ENCODE measurements at regions not wholly inside any gene's neighbourhood (a gene's known extent, or its start where the extent isn't known, plus 50 kb on each side); places are given as distances from the start of the nearest gene placed in this dataset.

DNA sequence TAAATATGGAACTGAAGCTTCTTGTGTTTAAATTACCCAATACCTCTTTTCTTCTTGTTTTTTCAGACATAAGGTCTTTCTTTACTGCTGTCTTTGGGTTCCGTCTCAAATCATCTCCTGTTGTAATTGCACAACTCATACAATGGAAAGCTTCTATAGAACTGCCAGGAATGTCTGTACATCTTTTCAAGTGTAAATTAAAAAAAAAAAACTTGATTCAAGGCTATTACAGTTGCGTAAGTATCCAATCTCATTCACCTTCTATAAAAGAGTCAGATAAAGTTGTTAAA, 243.5 kb downstream of the ICE1 start:
- ATAC-seq (ENCODE audit: low FRiP score): no peak

DNA sequence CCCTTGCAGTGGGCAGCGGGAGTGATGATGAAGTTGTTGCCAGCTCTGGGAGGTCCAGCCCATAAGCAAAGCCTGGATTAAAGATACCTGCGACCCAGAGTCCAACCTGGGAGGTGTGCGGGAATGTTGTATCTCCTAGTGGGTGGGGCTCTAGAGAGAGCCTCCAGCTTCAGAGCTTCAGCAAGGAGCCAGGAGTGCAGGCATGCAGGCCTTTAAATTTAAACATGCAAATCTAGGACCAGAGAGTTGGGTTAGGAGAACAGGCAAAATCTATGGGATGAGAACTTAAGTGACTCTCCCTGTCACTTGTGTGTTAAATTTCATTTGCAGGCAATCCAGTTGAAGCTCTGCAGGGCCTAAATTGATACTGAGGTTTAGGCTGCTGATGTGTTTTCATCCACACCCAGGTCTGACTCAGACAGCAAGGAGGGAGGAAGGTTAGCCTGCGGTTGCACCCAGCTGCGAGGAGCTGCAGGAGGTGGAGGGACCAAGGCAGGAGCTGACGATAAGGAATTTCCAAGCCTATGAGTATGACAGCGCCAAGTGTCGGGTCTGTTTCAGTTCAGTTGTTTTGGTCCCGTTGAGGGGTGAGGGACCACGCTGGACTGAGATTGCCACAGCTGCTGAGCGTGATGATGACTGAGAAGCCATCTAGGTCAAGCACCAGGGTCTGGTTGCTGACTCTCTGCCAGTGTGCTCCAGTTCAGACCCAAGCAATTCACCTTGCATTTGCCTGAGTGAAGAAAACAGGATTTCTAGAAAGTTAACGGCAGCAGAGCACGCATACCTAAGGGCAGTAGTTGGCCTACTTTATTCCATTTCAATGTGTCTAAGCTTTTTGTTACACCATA, 243.0 kb downstream of the ICE1 start:
- intact Hi-C loops (cut with DNase I): no loop called here
- H3K4me1 ChIP-seq (ENCODE audit: control insufficient read depth in 1 of 2, insufficient read depth in 2 of 2, low read length in 2 of 2): no peaks in the 10 kb centered on the region
- H3K27me3 ChIP-seq (ENCODE audit: control insufficient read depth in 1 of 2, insufficient read depth in 2 of 2, low read length in 1 of 2): no peaks in the 10 kb centered on the region
- no peak for ATAC-seq (ENCODE audit: low FRiP score)
- no peak overlapping the region for H3K27ac ChIP-seq (ENCODE audit: low read depth in 1 of 2, low read length in 2 of 2)
- no peaks in the 10 kb centered on the region for H3K9me3 ChIP-seq (ENCODE audit: control insufficient read depth, low read length)
- WGBS, 2 donors: 94 to 96% methylated on average over 13 of the region's 13 CpGs
- DNase-seq: no peak
- no peaks in the 10 kb centered on the region for H3K36me3 ChIP-seq (ENCODE audit: control insufficient read depth in 1 of 2, insufficient read depth in 2 of 2, low read length in 1 of 2)
- no peak overlapping the region for H3K4me3 ChIP-seq (ENCODE audit: low read length in 2 of 2)

More for the DNA sequence above, 243.5 kb downstream of the ICE1 start:
- no peak overlapping the region for H3K4me3 ChIP-seq (ENCODE audit: low read length in 2 of 2)
- WGBS, 2 donors: 97 to 100% methylated on average over 2 of the region's 2 CpGs
- H3K36me3 ChIP-seq (ENCODE audit: control insufficient read depth in 1 of 2, insufficient read depth in 2 of 2, low read length in 1 of 2): no peaks in the 10 kb centered on the region
- H3K4me1 ChIP-seq (ENCODE audit: control insufficient read depth in 1 of 2, insufficient read depth in 2 of 2, low read length in 2 of 2): no peaks in the 10 kb centered on the region
- intact Hi-C loops (cut with DNase I): no loop called here
- H3K9me3 ChIP-seq (ENCODE audit: control insufficient read depth, low read length): no peaks in the 10 kb centered on the region
- no peak overlapping the region for H3K27ac ChIP-seq (ENCODE audit: low read depth in 1 of 2, low read length in 2 of 2)
- no peaks in the 10 kb centered on the region for H3K27me3 ChIP-seq (ENCODE audit: control insufficient read depth in 1 of 2, insufficient read depth in 2 of 2, low read length in 1 of 2)
- DNase-seq: no peak

DNA sequence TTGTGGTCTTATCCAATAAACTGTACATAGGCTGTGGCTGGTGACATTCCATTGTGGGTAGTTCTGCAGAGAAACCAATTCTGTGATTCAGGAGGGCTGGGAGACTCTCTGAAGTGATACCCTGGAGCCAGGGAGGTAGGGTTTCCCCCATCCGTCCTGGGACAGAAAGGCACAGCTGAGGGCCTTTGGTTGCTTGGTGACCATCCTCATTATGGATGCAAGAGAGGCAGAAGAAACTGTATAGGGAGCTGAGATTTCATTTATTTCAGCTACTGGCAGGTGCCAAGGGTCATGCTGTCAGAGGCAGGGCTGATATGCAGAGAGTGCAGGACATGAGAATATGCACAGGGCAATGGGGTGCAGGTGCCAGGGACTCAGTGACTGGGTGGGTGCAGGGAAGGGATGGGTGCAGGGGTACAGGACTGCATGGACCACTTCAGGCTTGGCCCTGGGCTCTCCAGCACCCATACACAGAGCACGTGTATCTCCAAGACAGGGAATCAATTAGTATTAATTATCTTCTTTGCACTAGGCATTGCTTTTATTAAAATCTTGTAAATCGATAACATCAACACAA, 236.5 kb downstream of the ICE1 start:
- intact Hi-C loops (cut with DNase I): loop anchor here (10.0 kb wide), 2 partner anchors 164 to 234 kb away; partner anchors contain the start of gene ICE1 (in 1 of the 2)
- DNase-seq: no peak
- Histone ChIP-seq H3K27me3 (ENCODE audit: control insufficient read depth in 1 of 2, insufficient read depth in 2 of 2, low read length in 1 of 2) (no peaks in the 10 kb centered on the region), H3K27ac (ENCODE audit: low read depth in 1 of 2, low read length in 2 of 2) (peak overlapping the region in 1 of 2 donors; percentile 69), H3K4me1 (ENCODE audit: control insufficient read depth in 1 of 2, insufficient read depth in 2 of 2, low read length in 2 of 2) (no peaks in the 10 kb centered on the region), H3K4me3 (ENCODE audit: low read length in 2 of 2) (no peak overlapping the region), H3K36me3 (ENCODE audit: control insufficient read depth in 1 of 2, insufficient read depth in 2 of 2, low read length in 1 of 2) (no peaks in the 10 kb centered on the region), H3K9me3 (ENCODE audit: control insufficient read depth, low read length) (no peaks in the 10 kb centered on the region)
- no peak for ATAC-seq (ENCODE audit: low FRiP score)
- 70 to 71% methylated on average over 3 of the region's 3 CpGs for WGBS, 2 donors

DNA sequence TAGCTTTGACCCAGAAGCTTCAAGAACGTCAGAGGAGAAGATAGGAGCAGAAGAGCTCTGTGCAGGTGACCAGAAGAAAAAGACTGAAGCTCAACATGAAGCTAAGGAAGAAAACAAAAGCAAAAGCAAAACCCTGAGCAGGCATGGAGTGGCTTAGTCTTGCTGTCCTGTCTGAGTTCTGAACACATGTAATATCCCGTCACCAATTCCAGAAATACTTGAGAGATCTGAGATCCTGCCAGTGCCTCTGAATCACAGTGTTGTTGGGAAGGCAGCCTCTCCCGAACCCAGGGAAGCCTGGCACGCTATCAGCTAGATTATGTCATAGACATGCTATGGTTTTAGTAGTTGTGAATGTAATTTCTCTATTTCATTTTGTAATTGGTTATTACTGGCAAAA, 235.7 kb downstream of the ICE1 start:
- intact Hi-C loops (cut with DNase I): loop anchor here (10.0 kb wide), 2 partner anchors 163 to 233 kb away; partner anchors contain the start of gene ICE1 (in 1 of the 2)
- H3K27me3 ChIP-seq (ENCODE audit: control insufficient read depth in 1 of 2, insufficient read depth in 2 of 2, low read length in 1 of 2): no peaks in the 10 kb centered on the region
- peak overlapping the region; percentile 52 to 97 for H3K4me3 ChIP-seq (ENCODE audit: low read length in 2 of 2)
- ATAC-seq (ENCODE audit: low FRiP score) (peak; percentile 89), DNase-seq (peak; percentile 79 to 80)
- no peaks in the 10 kb centered on the region for H3K9me3 ChIP-seq (ENCODE audit: control insufficient read depth, low read length)
- peak overlapping the region in 1 of 2 donors; percentile 86 for H3K27ac ChIP-seq (ENCODE audit: low read depth in 1 of 2, low read length in 2 of 2)
- WGBS, 2 donors: 4 to 5% methylated on average over 4 of the region's 4 CpGs
- H3K36me3 ChIP-seq (ENCODE audit: control insufficient read depth in 1 of 2, insufficient read depth in 2 of 2, low read length in 1 of 2): no peaks in the 10 kb centered on the region
- H3K4me1 ChIP-seq (ENCODE audit: control insufficient read depth in 1 of 2, insufficient read depth in 2 of 2, low read length in 2 of 2): no peaks in the 10 kb centered on the region

DNA sequence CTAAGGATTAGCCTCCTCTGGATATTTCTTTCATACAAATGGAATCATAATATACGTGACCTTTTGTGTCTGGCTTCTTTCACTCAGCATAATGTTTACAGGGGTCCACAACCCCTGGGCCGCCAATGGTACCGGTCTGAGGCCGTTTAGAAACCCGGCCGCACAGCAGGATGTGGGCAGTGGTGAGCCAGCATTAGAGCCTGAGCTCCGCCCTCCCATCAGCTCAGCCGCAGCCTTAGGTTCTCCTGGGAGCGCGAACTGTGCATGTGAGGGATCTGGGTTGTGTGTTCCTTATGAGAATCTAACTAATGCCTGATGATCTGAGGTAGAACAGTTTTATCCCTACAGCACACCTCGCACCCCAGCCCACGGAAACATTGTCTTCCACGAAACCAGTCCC, 229.7 kb downstream of the ICE1 start:
- Histone ChIP-seq H3K36me3 (ENCODE audit: control insufficient read depth in 1 of 2, insufficient read depth in 2 of 2, low read length in 1 of 2) (no peaks in the 10 kb centered on the region), H3K27ac (ENCODE audit: low read depth in 1 of 2, low read length in 2 of 2) (no peak overlapping the region), H3K27me3 (ENCODE audit: control insufficient read depth in 1 of 2, insufficient read depth in 2 of 2, low read length in 1 of 2) (no peaks in the 10 kb centered on the region), H3K9me3 (ENCODE audit: control insufficient read depth, low read length) (no peaks in the 10 kb centered on the region), H3K4me3 (ENCODE audit: low read length in 2 of 2) (no peak overlapping the region), H3K4me1 (ENCODE audit: control insufficient read depth in 1 of 2, insufficient read depth in 2 of 2, low read length in 2 of 2) (no peaks in the 10 kb centered on the region)
- ATAC-seq (ENCODE audit: low FRiP score) (no peak), DNase-seq (no peak)
- intact Hi-C loops (cut with DNase I): loop anchor here (10.0 kb wide), 2 partner anchors 157 to 227 kb away; partner anchors contain the start of gene ICE1 (in 1 of the 2)
- 86 to 93% methylated on average over 13 of the region's 13 CpGs for WGBS, 2 donors

DNA sequence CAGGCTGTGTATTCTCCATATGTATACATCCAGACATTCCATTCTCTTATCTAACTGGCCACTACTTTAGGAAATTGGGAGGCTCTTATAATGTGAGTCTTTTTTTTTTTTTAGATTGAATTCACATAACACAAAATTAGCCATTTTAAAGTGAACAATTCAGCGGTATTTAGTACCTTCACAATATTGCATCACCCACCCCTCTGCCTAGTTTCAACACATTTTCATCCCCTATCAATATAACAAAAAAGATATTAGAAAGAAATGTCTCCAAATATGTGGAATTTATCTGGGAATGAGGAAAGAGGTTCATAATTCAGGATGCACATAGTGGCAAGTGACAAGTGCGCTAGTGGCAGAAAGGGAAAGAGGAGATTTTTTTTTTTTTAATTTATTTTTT, 228.5 kb downstream of the ICE1 start:
- Histone ChIP-seq H3K4me3 (ENCODE audit: low read length in 2 of 2) (no peak overlapping the region), H3K36me3 (ENCODE audit: control insufficient read depth in 1 of 2, insufficient read depth in 2 of 2, low read length in 1 of 2) (no peaks in the 10 kb centered on the region), H3K4me1 (ENCODE audit: control insufficient read depth in 1 of 2, insufficient read depth in 2 of 2, low read length in 2 of 2) (no peaks in the 10 kb centered on the region), H3K9me3 (ENCODE audit: control insufficient read depth, low read length) (no peaks in the 10 kb centered on the region), H3K27me3 (ENCODE audit: control insufficient read depth in 1 of 2, insufficient read depth in 2 of 2, low read length in 1 of 2) (no peaks in the 10 kb centered on the region), H3K27ac (ENCODE audit: low read depth in 1 of 2, low read length in 2 of 2) (no peak overlapping the region)
- 98 to 99% methylated on average over 2 of the region's 2 CpGs for WGBS, 2 donors
- intact Hi-C loops (cut with DNase I): loop anchor here (10.0 kb wide), 2 partner anchors 156 to 226 kb away; partner anchors contain the start of gene ICE1 (in 1 of the 2)
- no peak for ATAC-seq (ENCODE audit: low FRiP score)
- DNase-seq: no peak

DNA sequence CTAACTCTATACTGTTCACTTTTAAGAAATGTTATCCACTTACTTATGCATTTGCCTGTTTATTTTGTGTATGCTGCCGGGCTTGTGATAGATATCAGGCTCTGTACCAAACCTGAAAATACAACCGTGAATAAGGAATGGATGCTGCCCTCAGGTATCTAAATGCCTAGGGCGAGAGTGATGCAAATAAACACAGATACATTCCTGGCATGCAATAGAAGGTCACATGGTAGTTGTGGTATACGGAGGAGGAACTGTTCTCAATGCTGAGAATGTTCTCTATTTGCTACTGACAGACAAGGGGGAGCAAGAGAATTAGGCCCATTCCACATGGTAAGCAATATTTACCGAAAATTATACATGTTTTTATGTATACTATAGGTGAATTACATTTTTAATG, 227.8 kb downstream of the ICE1 start:
- WGBS, 2 donors: 75% methylated on average over 5 of the region's 5 CpGs

DNA sequence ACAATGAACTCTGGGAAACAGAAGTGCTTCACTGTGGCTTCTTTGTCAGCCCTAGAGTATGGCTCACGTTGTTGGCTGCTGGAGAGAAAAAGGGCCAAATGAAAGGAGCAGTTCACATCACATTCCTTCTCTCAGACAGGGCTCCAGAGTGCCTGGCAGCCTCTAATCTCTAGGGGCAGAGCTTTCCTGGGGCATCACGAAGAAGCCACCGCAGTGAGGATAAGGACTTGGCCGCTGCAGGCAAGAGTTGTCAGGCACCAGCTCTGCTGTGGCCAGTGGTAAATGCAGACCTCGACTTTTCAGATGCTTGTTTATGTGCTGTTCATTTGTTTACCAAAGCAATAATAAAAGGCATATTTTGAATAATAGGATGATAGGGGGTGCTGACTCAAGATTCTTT, 227.2 kb downstream of the ICE1 start:
- Histone ChIP-seq H3K36me3 (ENCODE audit: control insufficient read depth in 1 of 2, insufficient read depth in 2 of 2, low read length in 1 of 2) (no peaks in the 10 kb centered on the region), H3K27ac (ENCODE audit: low read depth in 1 of 2, low read length in 2 of 2) (no peak overlapping the region), H3K9me3 (ENCODE audit: control insufficient read depth, low read length) (no peaks in the 10 kb centered on the region), H3K27me3 (ENCODE audit: control insufficient read depth in 1 of 2, insufficient read depth in 2 of 2, low read length in 1 of 2) (no peaks in the 10 kb centered on the region), H3K4me3 (ENCODE audit: low read length in 2 of 2) (no peak overlapping the region), H3K4me1 (ENCODE audit: control insufficient read depth in 1 of 2, insufficient read depth in 2 of 2, low read length in 2 of 2) (peaks cover 0 to 2% of the 10 kb centered on the region in 2 donors)
- no peak for DNase-seq
- no peak for ATAC-seq (ENCODE audit: low FRiP score)
- WGBS, 2 donors: 17 to 19% methylated on average over 5 of the region's 5 CpGs
- intact Hi-C loops (cut with DNase I): loop anchor here (10.0 kb wide), 2 partner anchors 155 to 225 kb away; partner anchors contain the start of gene ICE1 (in 1 of the 2)

More for the DNA sequence above, 227.8 kb downstream of the ICE1 start:
- H3K9me3 ChIP-seq (ENCODE audit: control insufficient read depth, low read length): no peaks in the 10 kb centered on the region
- H3K36me3 ChIP-seq (ENCODE audit: control insufficient read depth in 1 of 2, insufficient read depth in 2 of 2, low read length in 1 of 2): no peaks in the 10 kb centered on the region
- H3K4me1 ChIP-seq (ENCODE audit: control insufficient read depth in 1 of 2, insufficient read depth in 2 of 2, low read length in 2 of 2): no peaks in the 10 kb centered on the region
- H3K27ac ChIP-seq (ENCODE audit: low read depth in 1 of 2, low read length in 2 of 2): no peak overlapping the region
- no peak for ATAC-seq (ENCODE audit: low FRiP score)
- no peak overlapping the region for H3K4me3 ChIP-seq (ENCODE audit: low read length in 2 of 2)
- no peak for DNase-seq
- no peaks in the 10 kb centered on the region for H3K27me3 ChIP-seq (ENCODE audit: control insufficient read depth in 1 of 2, insufficient read depth in 2 of 2, low read length in 1 of 2)
- intact Hi-C loops (cut with DNase I): loop anchor here (10.0 kb wide), 2 partner anchors 155 to 225 kb away; partner anchors contain the start of gene ICE1 (in 1 of the 2)

All from aorta (tissue), 5 donors.